ENCODE measurements at regions not wholly inside any gene's neighbourhood (a gene's known extent, or its start where the extent isn't known, plus 50 kb on each side); places are given as distances from the start of the nearest gene placed in this dataset.

GRCh38 chr6:108777536-108777935 is 70.7 kb upstream of the ARMC2 start:
- ATAC-seq (no peak), DNase-seq (no peak)
- no peaks in the 10 kb centered on the region for H3K27me3 ChIP-seq
- H3K36me3 ChIP-seq: no peaks in the 10 kb centered on the region
- intact Hi-C loops (cut with DNase I): no loop called here
- H3K27ac ChIP-seq: no peak overlapping the region
- H3K4me1 ChIP-seq: peaks cover 11% of the 10 kb centered on the region
- H3K4me3 ChIP-seq: no peak overlapping the region
- no peak for TF ChIP-seq CTCF (IDR thresholded peaks at IDR 0.05)
- no peaks in the 10 kb centered on the region for H3K9me3 ChIP-seq

GRCh38 chr6:108778421-108779186 is 69.6 kb upstream of the ARMC2 start:
- Histone ChIP-seq H3K4me3 (no peak overlapping the region), H3K36me3 (no peaks in the 10 kb centered on the region), H3K27ac (no peak overlapping the region), H3K27me3 (no peaks in the 10 kb centered on the region), H3K4me1 (peaks cover 15% of the 10 kb centered on the region), H3K9me3 (no peaks in the 10 kb centered on the region)
- TF ChIP-seq CTCF (IDR thresholded peaks at IDR 0.05): no peak
- intact Hi-C loops (cut with DNase I): no loop called here
- DNase-seq (no peak), ATAC-seq (no peak)

DNA sequence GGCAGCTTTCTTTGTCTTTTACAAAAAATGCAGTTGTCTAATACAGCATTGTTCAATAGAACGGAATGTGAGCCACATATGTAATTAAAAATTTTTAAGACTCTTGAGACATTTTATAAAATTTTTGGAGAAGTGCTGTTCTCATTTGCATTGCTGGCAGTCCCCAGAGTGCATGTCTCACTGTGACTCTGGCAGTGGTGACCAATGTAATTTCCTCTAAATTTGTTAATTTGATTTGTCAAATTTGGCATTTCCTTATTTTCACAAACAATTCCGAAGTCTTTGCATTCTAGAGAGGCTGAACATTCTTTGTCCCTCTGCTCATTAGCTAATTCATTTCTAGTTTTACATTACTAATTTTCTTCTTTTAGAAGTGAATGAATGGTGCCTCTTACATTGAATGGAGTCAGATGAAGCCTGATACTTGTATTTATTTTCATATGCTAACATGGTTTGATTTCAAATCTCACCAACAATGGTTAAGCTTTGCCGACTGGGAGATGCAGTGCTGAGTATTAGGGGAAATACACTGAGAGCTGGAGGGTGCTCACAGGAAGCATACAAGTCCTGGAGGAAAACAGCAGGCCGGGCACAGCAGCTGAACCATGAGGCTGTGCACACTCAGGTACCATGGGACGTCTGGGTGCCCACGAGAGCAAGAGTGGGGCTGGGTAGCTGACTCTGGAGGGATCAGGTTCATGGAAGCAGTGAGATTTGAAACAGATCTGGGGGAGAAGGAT is 68.5 kb upstream of the ARMC2 start:
- no peak overlapping the region for H3K27ac ChIP-seq
- no peaks in the 10 kb centered on the region for H3K36me3 ChIP-seq
- intact Hi-C loops (cut with DNase I): loop anchor here (10.0 kb wide), 1 partner anchor 225 kb away; no protein-coding TSS in a partner anchor
- DNase-seq (no peak), ATAC-seq (no peak)
- no peaks in the 10 kb centered on the region for H3K9me3 ChIP-seq
- no peaks in the 10 kb centered on the region for H3K27me3 ChIP-seq
- H3K4me1 ChIP-seq: peaks cover 15% of the 10 kb centered on the region
- H3K4me3 ChIP-seq: no peak overlapping the region
- no peak for TF ChIP-seq CTCF (IDR thresholded peaks at IDR 0.05)

DNA sequence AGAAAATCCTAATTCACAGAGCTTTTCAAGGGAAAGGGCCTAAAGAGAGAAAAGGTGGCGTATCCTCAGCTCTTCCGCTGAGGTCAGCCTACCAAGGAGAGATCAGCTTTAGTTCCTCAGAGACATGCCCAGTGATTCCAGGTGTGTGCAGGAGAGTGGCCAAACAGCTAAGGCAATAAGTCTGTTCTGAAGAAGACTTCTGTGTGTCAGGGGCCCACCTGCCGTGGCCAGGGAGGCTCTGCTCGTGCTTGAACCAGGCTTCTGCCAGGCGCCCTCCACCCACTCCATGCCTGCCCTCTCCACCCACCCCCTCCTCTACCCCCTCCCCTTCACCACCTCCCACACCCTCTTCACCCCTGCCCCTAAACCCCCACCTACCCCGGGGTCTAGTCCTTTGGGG is 67.4 kb upstream of the ARMC2 start:
- no peaks in the 10 kb centered on the region for H3K9me3 ChIP-seq
- no peak for TF ChIP-seq CTCF (IDR thresholded peaks at IDR 0.05)
- DNase-seq (no peak), ATAC-seq (no peak)
- no peak overlapping the region for H3K4me3 ChIP-seq
- intact Hi-C loops (cut with DNase I): loop anchor here (10.0 kb wide), 1 partner anchor 226 kb away; no protein-coding TSS in a partner anchor
- no peaks in the 10 kb centered on the region for H3K36me3 ChIP-seq
- no peak overlapping the region for H3K27ac ChIP-seq
- no peaks in the 10 kb centered on the region for H3K27me3 ChIP-seq
- H3K4me1 ChIP-seq: peaks cover 15% of the 10 kb centered on the region

GRCh38 chr6:108781419-108782100 is 66.7 kb upstream of the ARMC2 start:
- DNase-seq (no peak), ATAC-seq (no peak)
- H3K4me3 ChIP-seq: peak overlapping the region; percentile 62
- no peaks in the 10 kb centered on the region for H3K9me3 ChIP-seq
- H3K36me3 ChIP-seq: no peaks in the 10 kb centered on the region
- no peaks in the 10 kb centered on the region for H3K27me3 ChIP-seq
- H3K27ac ChIP-seq: no peak overlapping the region
- no peak for TF ChIP-seq CTCF (IDR thresholded peaks at IDR 0.05)
- H3K4me1 ChIP-seq: peaks cover 15% of the 10 kb centered on the region
- intact Hi-C loops (cut with DNase I): loop anchor here (10.0 kb wide), 1 partner anchor 227 kb away; no protein-coding TSS in a partner anchor

All from upper lobe of right lung (tissue), 1 donor.